ENCODE measurements at regions not wholly inside any gene's neighbourhood (a gene's known extent, or its start where the extent isn't known, plus 50 kb on each side); places are given as distances from the start of the nearest gene placed in this dataset.

GRCh38 chr15:25234831-25235230 is 204.0 kb downstream of the UBE3A start:
- no peak overlapping the region for H3K4me2 ChIP-seq (ENCODE audit: insufficient read depth, low read length)
- no peak overlapping the region for H3K9ac ChIP-seq (replicated peaks; ENCODE audit: extremely low read depth, insufficient read depth, low read length)
- ChIA-PET CTCF (no interaction called here), POLR2A (no interaction called here)
- no peaks in the 10 kb centered on the region for H3K27me3 ChIP-seq (ENCODE audit: control insufficient read depth in 2 of 2, insufficient read depth in 2 of 2, low read length in 2 of 2)
- H3K9me3 ChIP-seq (replicated peaks; ENCODE audit: control insufficient read depth, insufficient read depth, low read length): peaks cover 8% of the 10 kb centered on the region
- H4K20me1 ChIP-seq (replicated peaks; ENCODE audit: control insufficient read depth, extremely low read depth, insufficient read depth, low read length): no peaks in the 10 kb centered on the region
- TF ChIP-seq, protein P1, sequence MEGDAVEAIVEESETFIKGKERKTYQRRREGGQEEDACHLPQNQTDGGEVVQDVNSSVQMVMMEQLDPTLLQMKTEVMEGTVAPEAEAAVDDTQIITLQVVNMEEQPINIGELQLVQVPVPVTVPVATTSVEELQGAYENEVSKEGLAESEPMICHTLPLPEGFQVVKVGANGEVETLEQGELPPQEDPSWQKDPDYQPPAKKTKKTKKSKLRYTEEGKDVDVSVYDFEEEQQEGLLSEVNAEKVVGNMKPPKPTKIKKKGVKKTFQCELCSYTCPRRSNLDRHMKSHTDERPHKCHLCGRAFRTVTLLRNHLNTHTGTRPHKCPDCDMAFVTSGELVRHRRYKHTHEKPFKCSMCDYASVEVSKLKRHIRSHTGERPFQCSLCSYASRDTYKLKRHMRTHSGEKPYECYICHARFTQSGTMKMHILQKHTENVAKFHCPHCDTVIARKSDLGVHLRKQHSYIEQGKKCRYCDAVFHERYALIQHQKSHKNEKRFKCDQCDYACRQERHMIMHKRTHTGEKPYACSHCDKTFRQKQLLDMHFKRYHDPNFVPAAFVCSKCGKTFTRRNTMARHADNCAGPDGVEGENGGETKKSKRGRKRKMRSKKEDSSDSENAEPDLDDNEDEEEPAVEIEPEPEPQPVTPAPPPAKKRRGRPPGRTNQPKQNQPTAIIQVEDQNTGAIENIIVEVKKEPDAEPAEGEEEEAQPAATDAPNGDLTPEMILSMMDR (IDR thresholded peaks at IDR 0.05; ENCODE audit: extremely low read depth in 1 of 2, insufficient read depth in 1 of 2, low read depth in 1 of 2, low read length in 2 of 2): no peak
- TF ChIP-seq GATA2 (IDR thresholded peaks at IDR 0.05; ENCODE audit: insufficient read depth, insufficient read length, low read depth, low read length) (no peak), POLR2A (IDR thresholded peaks at IDR 0.05; ENCODE audit: low read depth, low read length) (no peak), MYC (IDR thresholded peaks at IDR 0.05; ENCODE audit: low read depth, low read length) (no peak), JUN (IDR thresholded peaks at IDR 0.05; ENCODE audit: borderline replicate concordance, insufficient read depth, insufficient read length, low read depth) (no peak), POLR2AphosphoS5 (IDR thresholded peaks at IDR 0.05; ENCODE audit: insufficient read depth, low read depth, low read length) (no peak), FOS (IDR thresholded peaks at IDR 0.05; ENCODE audit: borderline replicate concordance, insufficient read depth, low read length) (no peak), EZH2 (IDR thresholded peaks at IDR 0.05; ENCODE audit: borderline replicate concordance, low read depth, low read length, severe bottlenecking) (no peak), MAX (IDR thresholded peaks at IDR 0.05; ENCODE audit: insufficient read depth, insufficient read length) (no peak)
- no peaks in the 10 kb centered on the region for H3K4me1 ChIP-seq (ENCODE audit: control insufficient read depth, extremely low read depth, insufficient read depth, low read length)
- no peaks in the 10 kb centered on the region for H3K79me2 ChIP-seq (ENCODE audit: control insufficient read depth, insufficient read depth, low read length)
- DNase-seq (ENCODE audit: low read depth, low spot score) (no peak), FAIRE-seq (no peak)
- BruUV-seq (replicated peaks): no TSS peak
- intact Hi-C loops (cut with micrococcal nuclease) (no loop called here), dilution Hi-C loops (cut with MboI; ENCODE audit: extremely low pct_ligation_motif_present, low sequenced_read_pairs) (no loop called here)
- H3K4me3 ChIP-seq (replicated peaks in 1 of 3; ENCODE audit: insufficient read depth in 1 of 3, low read depth in 1 of 3, low read length in 3 of 3): no peak overlapping the region
- H3K27ac ChIP-seq (ENCODE audit: insufficient read depth, low read depth, low read length): no peak overlapping the region
- no peak overlapping the region for H2AFZ ChIP-seq (ENCODE audit: low read depth, low read length)
- H3K9me1 ChIP-seq (replicated peaks; ENCODE audit: control insufficient read depth, extremely low read depth, insufficient read depth, low read length): no peaks in the 10 kb centered on the region
- no peaks in the 10 kb centered on the region for H3K36me3 ChIP-seq (ENCODE audit: control insufficient read depth in 2 of 2, extremely low read depth in 1 of 2, insufficient read depth in 2 of 2, low read length in 2 of 2)
